HEK293 (cell line): ENCODE measurements at regions not wholly inside any gene's neighbourhood (a gene's known extent, or its start where the extent isn't known, plus 50 kb on each side); places are given as distances from the start of the nearest gene placed in this dataset.

Source experiments
- CTCF ChIP-seq: fragments of 450-650 bp; formaldehyde crosslinking; IDR thresholded peaks from 2 replicates; pipeline ENCODE4 v1.5.1; 2016; ENCODE audit warnings: missing biosample characterization, missing genetic modification characterization
- PATZ1 ChIP-seq: fragments of 450-650 bp; formaldehyde crosslinking; IDR thresholded peaks from 2 replicates; pipeline ENCODE4 v1.5.1; 2016; ENCODE audit warnings: missing biosample characterization, missing genetic modification characterization
- ZNF785 ChIP-seq: fragments of 450-650 bp; formaldehyde crosslinking; IDR thresholded peaks from 2 replicates; pipeline ENCODE4 v1.5.1; 2016; ENCODE audit warnings: missing biosample characterization, missing genetic modification characterization

- TF ChIP-seq CTCF (tag by site-specific recombination), result no peak
- TF ChIP-seq ZNF785 (tag by site-specific recombination), result no peak
- no peak for TF ChIP-seq PATZ1
These were observed 625.5 kb upstream of the TENM4 start for GRCh38 chr11:80066291-80066690.
